ENCODE measurements at regions not wholly inside any gene's neighbourhood (a gene's known extent, or its start where the extent isn't known, plus 50 kb on each side); places are given as distances from the start of the nearest gene placed in this dataset.

DNA sequence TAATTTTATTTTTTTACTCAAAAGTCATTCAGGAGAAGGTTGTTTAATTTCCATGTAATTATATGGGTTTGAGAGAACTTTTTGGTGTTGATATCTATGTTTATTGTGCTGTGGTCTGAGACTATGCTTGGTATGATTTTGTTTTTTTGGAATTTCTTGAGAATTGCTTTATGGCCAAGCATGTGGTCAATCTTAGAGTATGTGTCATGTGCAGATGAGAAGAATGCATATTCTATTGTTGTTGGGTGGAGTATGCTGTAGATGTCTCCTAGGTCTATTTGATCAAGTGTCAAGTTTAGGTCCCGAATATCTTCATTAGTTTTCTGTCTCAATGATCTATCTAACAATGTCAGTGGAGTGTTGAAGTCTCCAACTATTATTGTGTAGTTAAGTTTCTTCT is 134.9 kb downstream of the HMHB1 start:
- no peak overlapping the region for H3K4me3 Mint-ChIP-seq
- no peak overlapping the region for H3K27ac Mint-ChIP-seq
- H3K36me3 Mint-ChIP-seq, result peaks cover 18% of the 10 kb centered on the region
- peaks cover 11% of the 10 kb centered on the region for H3K9me3 Mint-ChIP-seq
- no peaks in the 10 kb centered on the region for H3K4me1 Mint-ChIP-seq (ENCODE audit: low read depth in 2 of 2)
- H3K27me3 Mint-ChIP-seq, result peaks cover 21 to 63% of the 10 kb centered on the region in 2 donors
- ATAC-seq, result no peak
- DNase-seq (ENCODE audit: low spot score), result no peak

GRCh38 chr5:143947313-143947712 is 135.4 kb downstream of the HMHB1 start:
- Mint-ChIP-seq H3K27ac (no peak overlapping the region), H3K4me1 (ENCODE audit: low read depth in 2 of 2) (no peaks in the 10 kb centered on the region), H3K27me3 (peaks cover 21 to 63% of the 10 kb centered on the region in 2 donors), H3K4me3 (no peak overlapping the region), H3K36me3 (peaks cover 18% of the 10 kb centered on the region), H3K9me3 (peaks cover 11% of the 10 kb centered on the region)
- DNase-seq (ENCODE audit: low spot score) (no peak), ATAC-seq (no peak)

- Mint-ChIP-seq H3K4me3 (no peak overlapping the region), H3K36me3 (peaks cover 8% of the 10 kb centered on the region), H3K4me1 (ENCODE audit: low read depth in 2 of 2) (no peaks in the 10 kb centered on the region), H3K27ac (no peak overlapping the region), H3K27me3 (peaks cover 30 to 43% of the 10 kb centered on the region in 2 donors), H3K9me3 (peaks cover 8% of the 10 kb centered on the region)
- ATAC-seq (no peak), DNase-seq (ENCODE audit: low spot score) (no peak)
Measured at GRCh38 chr5:143952809-143953208, 140.8 kb downstream of the HMHB1 start.

DNA sequence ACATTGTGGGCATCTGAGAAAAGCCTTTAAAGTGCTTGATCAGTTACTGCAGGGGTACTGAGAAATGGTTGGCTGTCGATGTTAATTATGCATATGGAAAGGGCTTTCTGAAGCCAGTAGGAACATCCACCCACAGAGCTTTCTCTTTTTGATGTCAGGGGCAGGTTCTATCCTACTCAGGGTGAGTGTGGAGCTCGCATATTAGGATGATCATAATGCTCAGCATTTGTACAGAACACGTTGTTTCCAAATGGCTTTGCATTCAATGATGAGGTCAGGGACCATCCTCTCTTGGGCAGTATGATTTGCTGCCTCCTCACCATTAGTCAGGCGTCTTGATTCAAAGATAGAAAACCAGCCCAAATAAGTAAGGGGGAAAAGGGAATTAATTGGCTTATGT is 141.9 kb downstream of the HMHB1 start:
- Mint-ChIP-seq H3K27ac (no peak overlapping the region), H3K27me3 (peaks cover 35 to 47% of the 10 kb centered on the region in 2 donors), H3K9me3 (peaks cover 8% of the 10 kb centered on the region), H3K36me3 (peaks cover 7% of the 10 kb centered on the region), H3K4me3 (no peak overlapping the region), H3K4me1 (ENCODE audit: low read depth in 2 of 2) (no peaks in the 10 kb centered on the region)
- DNase-seq (ENCODE audit: low spot score) (no peak), ATAC-seq (no peak)

- Mint-ChIP-seq H3K9me3 (no peaks in the 10 kb centered on the region), H3K27ac (no peak overlapping the region), H3K36me3 (no peaks in the 10 kb centered on the region), H3K27me3 (peaks cover 26 to 34% of the 10 kb centered on the region in 2 donors), H3K4me1 (ENCODE audit: low read depth in 2 of 2) (no peaks in the 10 kb centered on the region), H3K4me3 (no peak overlapping the region)
- DNase-seq (ENCODE audit: low spot score) (no peak), ATAC-seq (no peak)
Measured at GRCh38 chr5:143955141-143955540, 143.2 kb downstream of the HMHB1 start.

- ATAC-seq (no peak), DNase-seq (ENCODE audit: low spot score) (no peak)
- H3K27me3 Mint-ChIP-seq, result peaks cover 28 to 34% of the 10 kb centered on the region in 2 donors
- no peaks in the 10 kb centered on the region for H3K9me3 Mint-ChIP-seq
- H3K4me1 Mint-ChIP-seq (ENCODE audit: low read depth in 2 of 2), result no peaks in the 10 kb centered on the region
- no peak overlapping the region for H3K27ac Mint-ChIP-seq
- H3K4me3 Mint-ChIP-seq, result no peak overlapping the region
- no peaks in the 10 kb centered on the region for H3K36me3 Mint-ChIP-seq
Measured at GRCh38 chr5:143957455-143957854, 145.5 kb downstream of the HMHB1 start.

GRCh38 chr5:143962201-143962600 is 150.2 kb downstream of the HMHB1 start:
- ATAC-seq (no peak), DNase-seq (ENCODE audit: low spot score) (no peak)
- Mint-ChIP-seq H3K4me3 (no peak overlapping the region), H3K27ac (no peak overlapping the region), H3K4me1 (ENCODE audit: low read depth in 2 of 2) (no peaks in the 10 kb centered on the region), H3K9me3 (no peaks in the 10 kb centered on the region), H3K36me3 (no peaks in the 10 kb centered on the region), H3K27me3 (peaks cover 22 to 34% of the 10 kb centered on the region in 2 donors)

GRCh38 chr5:143964919-143965318 is 153.0 kb downstream of the HMHB1 start:
- Mint-ChIP-seq H3K9me3 (no peaks in the 10 kb centered on the region), H3K4me3 (no peak overlapping the region), H3K36me3 (no peaks in the 10 kb centered on the region), H3K4me1 (ENCODE audit: low read depth in 2 of 2) (no peaks in the 10 kb centered on the region), H3K27me3 (peaks cover 12 to 30% of the 10 kb centered on the region in 2 donors), H3K27ac (no peak overlapping the region)
- no peak for DNase-seq (ENCODE audit: low spot score)
- ATAC-seq, result no peak

- ATAC-seq (no peak), DNase-seq (ENCODE audit: low spot score) (no peak)
- peaks cover 15 to 32% of the 10 kb centered on the region in 2 donors for H3K27me3 Mint-ChIP-seq
- no peaks in the 10 kb centered on the region for H3K4me1 Mint-ChIP-seq (ENCODE audit: low read depth in 2 of 2)
- no peak overlapping the region for H3K27ac Mint-ChIP-seq
- no peaks in the 10 kb centered on the region for H3K9me3 Mint-ChIP-seq
- H3K4me3 Mint-ChIP-seq, result no peak overlapping the region
- H3K36me3 Mint-ChIP-seq, result no peaks in the 10 kb centered on the region
Measured at GRCh38 chr5:143966280-143966679, 154.3 kb downstream of the HMHB1 start.

GRCh38 chr5:143968071-143968878 is 156.3 kb downstream of the HMHB1 start:
- Mint-ChIP-seq H3K4me1 (ENCODE audit: low read depth in 2 of 2) (no peaks in the 10 kb centered on the region), H3K9me3 (no peaks in the 10 kb centered on the region), H3K27ac (no peak overlapping the region), H3K4me3 (no peak overlapping the region), H3K27me3 (peaks cover 16 to 39% of the 10 kb centered on the region in 2 donors), H3K36me3 (no peaks in the 10 kb centered on the region)
- DNase-seq (ENCODE audit: low spot score) (no peak), ATAC-seq (peak in 1 of 2 donors; percentile 36)

DNA sequence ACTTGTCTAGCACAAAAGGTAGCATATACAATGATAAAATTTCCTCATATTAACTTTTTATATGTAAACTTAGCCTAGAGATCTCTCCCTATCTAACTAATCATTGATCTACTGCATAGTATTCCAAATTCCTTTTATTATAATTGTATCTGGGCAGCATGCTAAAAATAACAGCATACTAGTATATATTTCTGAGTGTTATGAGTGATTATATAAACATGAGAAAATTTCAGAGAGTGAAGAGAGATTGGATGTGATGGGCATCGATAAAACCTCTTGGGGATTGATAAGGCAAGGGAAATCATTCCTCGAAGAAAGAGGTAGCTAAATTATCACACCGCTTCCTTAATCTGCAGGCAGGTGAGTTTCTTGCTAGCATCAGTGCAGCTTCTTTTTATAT is 158.2 kb downstream of the HMHB1 start:
- peaks cover 12 to 34% of the 10 kb centered on the region in 2 donors for H3K27me3 Mint-ChIP-seq
- H3K4me1 Mint-ChIP-seq (ENCODE audit: low read depth in 2 of 2), result no peaks in the 10 kb centered on the region
- no peak overlapping the region for H3K27ac Mint-ChIP-seq
- ATAC-seq (no peak), DNase-seq (ENCODE audit: low spot score) (no peak)
- no peak overlapping the region for H3K4me3 Mint-ChIP-seq
- no peaks in the 10 kb centered on the region for H3K9me3 Mint-ChIP-seq
- H3K36me3 Mint-ChIP-seq, result no peaks in the 10 kb centered on the region

- Mint-ChIP-seq H3K27ac (no peak overlapping the region), H3K9me3 (no peaks in the 10 kb centered on the region), H3K36me3 (no peaks in the 10 kb centered on the region), H3K27me3 (peaks cover 12 to 39% of the 10 kb centered on the region in 2 donors), H3K4me1 (ENCODE audit: low read depth in 2 of 2) (no peaks in the 10 kb centered on the region), H3K4me3 (no peak overlapping the region)
- ATAC-seq, result no peak
- DNase-seq (ENCODE audit: low spot score), result no peak
Measured at GRCh38 chr5:143972068-143972467, 160.1 kb downstream of the HMHB1 start.

GRCh38 chr5:143976055-143976454 is 164.1 kb downstream of the HMHB1 start:
- Mint-ChIP-seq H3K4me3 (no peak overlapping the region), H3K9me3 (no peaks in the 10 kb centered on the region), H3K27ac (no peak overlapping the region)

DNA sequence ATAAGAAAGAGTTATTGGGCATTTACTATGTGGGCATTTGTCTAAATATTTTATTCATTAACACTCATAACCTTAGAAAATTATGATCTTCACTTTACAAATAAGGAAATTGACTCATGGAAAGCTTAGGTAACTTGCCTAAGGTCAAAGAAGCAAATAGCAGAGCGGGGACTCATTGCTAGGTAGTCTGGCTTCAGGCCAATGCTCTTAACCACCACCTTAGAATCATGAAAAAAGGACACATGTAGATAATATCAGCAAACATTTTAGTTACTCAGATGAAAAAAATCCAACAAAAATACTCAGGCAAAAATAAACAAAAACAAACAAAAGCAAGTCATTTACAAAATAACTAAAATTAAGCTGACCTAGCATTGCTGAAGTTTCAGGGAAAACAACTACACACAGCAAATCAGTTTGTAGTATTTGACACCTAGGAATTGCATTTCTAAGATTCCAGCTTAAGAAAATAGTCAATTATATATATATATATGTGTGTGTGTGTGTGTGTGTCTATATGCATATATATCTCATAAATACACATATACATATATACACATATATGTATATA is 166.0 kb downstream of the HMHB1 start:
- no peak for DNase-seq (ENCODE audit: low spot score)
- H3K36me3 Mint-ChIP-seq, result no peaks in the 10 kb centered on the region

More at GRCh38 chr5:143976055-143976454, 164.1 kb downstream of the HMHB1 start:
- no peak for ATAC-seq
- Mint-ChIP-seq H3K36me3 (no peaks in the 10 kb centered on the region), H3K27me3 (peaks cover 7 to 24% of the 10 kb centered on the region in 2 donors), H3K4me1 (ENCODE audit: low read depth in 2 of 2) (no peaks in the 10 kb centered on the region)
- no peak for DNase-seq (ENCODE audit: low spot score)

More for the DNA sequence above, 166.0 kb downstream of the HMHB1 start:
- Mint-ChIP-seq H3K4me3 (no peak overlapping the region), H3K9me3 (no peaks in the 10 kb centered on the region), H3K27me3 (peaks cover 7 to 20% of the 10 kb centered on the region in 2 donors), H3K27ac (no peak overlapping the region), H3K4me1 (ENCODE audit: low read depth in 2 of 2) (peaks cover 0 to 2% of the 10 kb centered on the region in 2 donors)
- ATAC-seq, result no peak

Data from natural killer cell treated with Interleukin-12 subunit alpha and Interleukin-12 subunit beta and Interleukin-15 and Interleukin-18, amount 100 ng/mL, for 72 hours (primary cell).